Lower lobe of right lung (tissue), 2 donors: ENCODE measurements at regions not wholly inside any gene's neighbourhood (a gene's known extent, or its start where the extent isn't known, plus 50 kb on each side); places are given as distances from the start of the nearest gene placed in this dataset.

Experiments used
- ATAC-seq, 2 donors: fragments of 200-7000 bp; cut with Tn5 transposase; one replicate each; pipeline ENCODE4 v1.9.1; 2020 to 2022; ENCODE audit warnings: mild to moderate bottlenecking in 2 of 2, moderate library complexity in 2 of 2
- DNase-seq: peaks from one replicate; pipeline ENCODE4 v3.0.0-alpha.2; 2020
- H3K27ac ChIP-seq: fragments of 200-600 bp; one replicate; pipeline ENCODE4 v1.8.0; 2022
- H3K27me3 ChIP-seq: fragments of 200-600 bp; one replicate; pipeline ENCODE4 v1.8.0; 2022; ENCODE audit warnings: low read depth
- H3K36me3 ChIP-seq: fragments of 200-600 bp; one replicate; pipeline ENCODE4 v1.8.0; 2022; ENCODE audit warnings: mild to moderate bottlenecking
- H3K4me1 ChIP-seq: fragments of 200-600 bp; one replicate; pipeline ENCODE4 v1.8.0; 2022
- H3K4me3 ChIP-seq: fragments of 200-600 bp; one replicate; pipeline ENCODE4 v1.8.0; 2022; ENCODE audit warnings: mild to moderate bottlenecking
- H3K9me3 ChIP-seq: fragments of 200-600 bp; one replicate; pipeline ENCODE4 v1.8.0; 2022
- intact Hi-C: fragments of 100-400 bp; cut with DNase I; formaldehyde crosslinking; loops from one replicate; pipeline ENCODE4 v1.11.0; 2022
- TF ChIP-seq, protein P1 (sequence below): fragments of 200-600 bp; IDR thresholded peaks from one replicate; pipeline ENCODE4 v1.8.0; 2022; ENCODE audit warnings: antibody characterized with exemption, mild to moderate bottlenecking
- donor health status: DM: no; HTN: yes; CAD: no; lungs with severe emphysema.

DNA sequence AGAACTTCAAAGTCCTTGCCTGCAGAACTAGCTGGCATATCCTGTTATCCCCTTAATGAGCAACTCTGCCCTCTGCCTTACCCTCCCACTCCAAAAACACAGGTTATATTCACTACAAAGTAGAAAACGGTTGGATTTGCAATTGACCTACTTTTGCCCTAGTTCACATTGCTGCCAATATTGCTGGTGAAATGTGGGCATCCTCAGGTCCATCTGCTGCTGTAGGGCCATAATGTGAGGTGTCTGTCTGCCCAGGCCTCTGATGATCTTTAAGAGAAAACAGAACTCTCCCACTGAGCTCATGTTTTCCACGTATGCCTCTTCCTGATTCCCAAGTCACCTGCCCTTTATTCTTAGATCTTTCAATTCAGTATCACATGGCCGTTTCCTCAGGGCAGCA lies 294.0 kb upstream of the CDH20 start:
- H3K36me3 ChIP-seq: no peaks in the 10 kb centered on the region
- intact Hi-C loops: no loop called here
- H3K4me3 ChIP-seq: no peak overlapping the region
- H3K27me3 ChIP-seq: no peaks in the 10 kb centered on the region
- no peaks in the 10 kb centered on the region for H3K9me3 ChIP-seq
- ATAC-seq (no peak), DNase-seq (no peak)
- H3K27ac ChIP-seq: no peak overlapping the region
- TF ChIP-seq, protein P1, sequence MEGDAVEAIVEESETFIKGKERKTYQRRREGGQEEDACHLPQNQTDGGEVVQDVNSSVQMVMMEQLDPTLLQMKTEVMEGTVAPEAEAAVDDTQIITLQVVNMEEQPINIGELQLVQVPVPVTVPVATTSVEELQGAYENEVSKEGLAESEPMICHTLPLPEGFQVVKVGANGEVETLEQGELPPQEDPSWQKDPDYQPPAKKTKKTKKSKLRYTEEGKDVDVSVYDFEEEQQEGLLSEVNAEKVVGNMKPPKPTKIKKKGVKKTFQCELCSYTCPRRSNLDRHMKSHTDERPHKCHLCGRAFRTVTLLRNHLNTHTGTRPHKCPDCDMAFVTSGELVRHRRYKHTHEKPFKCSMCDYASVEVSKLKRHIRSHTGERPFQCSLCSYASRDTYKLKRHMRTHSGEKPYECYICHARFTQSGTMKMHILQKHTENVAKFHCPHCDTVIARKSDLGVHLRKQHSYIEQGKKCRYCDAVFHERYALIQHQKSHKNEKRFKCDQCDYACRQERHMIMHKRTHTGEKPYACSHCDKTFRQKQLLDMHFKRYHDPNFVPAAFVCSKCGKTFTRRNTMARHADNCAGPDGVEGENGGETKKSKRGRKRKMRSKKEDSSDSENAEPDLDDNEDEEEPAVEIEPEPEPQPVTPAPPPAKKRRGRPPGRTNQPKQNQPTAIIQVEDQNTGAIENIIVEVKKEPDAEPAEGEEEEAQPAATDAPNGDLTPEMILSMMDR: no peak
- no peaks in the 10 kb centered on the region for H3K4me1 ChIP-seq

DNA sequence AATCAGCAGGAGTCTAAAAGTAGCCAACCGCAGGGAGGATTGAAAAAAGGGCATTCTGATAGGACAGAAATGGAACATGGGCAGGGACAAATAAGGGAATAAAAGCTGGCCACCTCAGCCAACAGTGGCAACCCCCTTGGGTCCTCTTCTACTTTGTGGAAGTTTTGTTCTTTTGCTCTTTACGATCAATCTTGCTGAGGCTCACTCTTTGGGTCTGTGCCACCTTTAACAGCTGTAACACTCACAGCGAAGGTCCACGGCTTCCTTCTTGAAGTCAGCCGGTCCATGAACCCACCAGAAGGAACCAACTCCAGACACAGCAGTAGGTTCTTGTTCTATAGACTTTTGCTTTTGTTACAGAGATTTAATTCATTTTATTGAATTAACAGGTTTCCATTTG lies 285.4 kb upstream of the CDH20 start:
- Histone ChIP-seq H3K27me3 (no peaks in the 10 kb centered on the region), H3K4me1 (no peaks in the 10 kb centered on the region), H3K9me3 (peaks cover 6% of the 10 kb centered on the region), H3K4me3 (no peak overlapping the region), H3K36me3 (no peaks in the 10 kb centered on the region), H3K27ac (no peak overlapping the region)
- TF ChIP-seq, protein P1: no peak
- intact Hi-C loops: no loop called here
- DNase-seq (no peak), ATAC-seq (no peak)

DNA sequence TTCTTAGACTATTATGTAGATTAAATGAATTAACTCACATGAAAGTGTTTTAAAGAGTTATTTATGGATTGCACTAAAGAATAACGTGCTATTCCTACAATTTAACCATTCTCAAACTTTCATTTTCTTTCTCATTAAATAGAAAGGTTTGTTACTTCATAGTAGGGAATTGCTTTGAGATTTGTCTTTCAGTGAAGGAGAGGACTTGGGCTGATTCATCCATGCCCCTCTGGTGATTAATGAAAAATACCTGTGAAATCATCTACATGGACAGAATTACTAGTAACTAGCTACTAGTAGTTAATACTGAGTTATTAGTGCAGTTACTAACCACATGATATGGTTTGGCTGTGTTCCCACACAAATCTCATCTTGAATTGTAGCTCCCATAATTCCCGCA lies 275.8 kb upstream of the CDH20 start:
- no peak for ATAC-seq
- TF ChIP-seq, protein P1: no peak

DNA sequence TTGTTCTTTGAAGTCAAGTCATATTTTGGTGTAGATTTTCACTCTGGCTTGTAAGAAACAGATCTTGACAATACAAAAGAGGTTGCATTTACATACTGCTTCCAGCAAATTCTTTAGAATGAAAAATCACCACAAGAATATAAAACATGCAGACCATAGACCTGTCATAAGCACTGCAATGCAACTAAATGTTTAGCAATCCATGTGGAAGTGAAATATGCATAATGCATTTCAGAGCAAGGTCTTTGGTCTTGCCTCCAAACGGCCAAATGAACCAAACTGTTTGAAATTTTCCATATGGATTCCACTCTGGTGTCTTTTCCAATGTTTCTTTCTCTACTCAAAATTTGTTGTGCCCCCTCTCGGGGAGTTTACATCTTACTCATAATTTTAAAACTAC lies 271.0 kb upstream of the CDH20 start:
- no peak for DNase-seq
- H3K4me3 ChIP-seq: no peak overlapping the region
- no peaks in the 10 kb centered on the region for H3K9me3 ChIP-seq
- H3K4me1 ChIP-seq: no peaks in the 10 kb centered on the region
- no peaks in the 10 kb centered on the region for H3K27me3 ChIP-seq
- no peaks in the 10 kb centered on the region for H3K36me3 ChIP-seq
- no peak overlapping the region for H3K27ac ChIP-seq
- TF ChIP-seq, protein P1: no peak
- intact Hi-C loops: no loop called here
- ATAC-seq: no peak

More for the DNA sequence above, 275.8 kb upstream of the CDH20 start:
- no peak overlapping the region for H3K4me3 ChIP-seq
- no peaks in the 10 kb centered on the region for H3K36me3 ChIP-seq
- peaks cover 3% of the 10 kb centered on the region for H3K9me3 ChIP-seq
- H3K27me3 ChIP-seq: no peaks in the 10 kb centered on the region
- no peak for DNase-seq
- intact Hi-C loops: no loop called here
- no peaks in the 10 kb centered on the region for H3K4me1 ChIP-seq
- H3K27ac ChIP-seq: no peak overlapping the region

DNA sequence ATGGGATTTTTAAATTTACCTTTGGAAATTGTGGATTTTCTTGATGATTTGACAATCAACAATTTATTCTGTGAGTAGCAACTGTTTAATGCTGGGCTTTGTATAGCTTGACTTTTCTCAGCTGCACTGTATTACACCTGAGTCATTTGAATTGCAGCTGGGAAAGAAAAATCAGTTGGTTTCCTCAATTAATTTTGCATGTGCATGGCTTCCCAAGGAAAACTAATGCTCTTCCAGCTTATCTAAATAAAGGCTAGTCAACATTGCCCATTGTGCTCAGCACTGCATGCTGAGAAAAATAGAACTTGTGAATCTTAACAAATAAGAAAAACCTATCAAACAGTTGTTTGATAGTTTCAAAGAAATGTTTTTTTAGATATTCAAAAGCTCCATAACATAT lies 268.3 kb upstream of the CDH20 start:
- ATAC-seq: no peak
- TF ChIP-seq, protein P1: no peak
- Histone ChIP-seq H3K4me1 (no peaks in the 10 kb centered on the region), H3K36me3 (no peaks in the 10 kb centered on the region), H3K4me3 (no peak overlapping the region), H3K27ac (no peak overlapping the region), H3K27me3 (no peaks in the 10 kb centered on the region), H3K9me3 (no peaks in the 10 kb centered on the region)
- intact Hi-C loops: no loop called here
- no peak for DNase-seq

DNA sequence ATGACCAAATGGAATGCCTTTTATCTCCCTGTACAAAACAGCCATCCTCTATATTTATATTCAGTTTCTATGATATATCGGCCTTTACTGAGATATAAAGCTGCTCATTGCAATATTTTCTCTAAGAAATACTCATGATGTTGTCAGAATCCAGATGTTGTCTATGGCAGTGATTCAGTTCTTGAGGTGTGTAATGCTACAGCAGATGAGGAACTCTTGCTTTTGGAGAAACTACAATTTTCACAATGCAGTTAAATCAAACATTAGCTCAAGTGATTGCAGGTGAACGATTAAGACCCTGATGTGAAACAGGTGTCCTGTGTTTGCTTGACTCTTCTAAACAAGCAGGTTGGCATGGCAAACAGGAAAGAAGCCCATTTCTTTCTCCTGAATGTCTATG lies 256.2 kb upstream of the CDH20 start:
- Histone ChIP-seq H3K27ac (no peak overlapping the region), H3K9me3 (no peaks in the 10 kb centered on the region), H3K4me3 (no peak overlapping the region), H3K27me3 (no peaks in the 10 kb centered on the region), H3K36me3 (no peaks in the 10 kb centered on the region), H3K4me1 (no peaks in the 10 kb centered on the region)
- intact Hi-C loops: no loop called here
- ATAC-seq (no peak), DNase-seq (no peak)
- TF ChIP-seq, protein P1: no peak
